ENCODE measurements at regions not wholly inside any gene's neighbourhood (a gene's known extent, or its start where the extent isn't known, plus 50 kb on each side); places are given as distances from the start of the nearest gene placed in this dataset.

GRCh38 chr14:62451221-62451620 is 594.0 kb downstream of the KCNH5 start:
- no peaks in the 10 kb centered on the region for H3K4me1 ChIP-seq (ENCODE audit: control insufficient read depth, insufficient read depth, low read length)
- TF ChIP-seq CTCF (IDR thresholded peaks at IDR 0.05) = no peak
- H3K4me3 ChIP-seq (ENCODE audit: low read length) = no peak overlapping the region
- H3K9me3 ChIP-seq (ENCODE audit: control insufficient read depth, insufficient read depth, low read length) = no peaks in the 10 kb centered on the region
- H3K27me3 ChIP-seq (ENCODE audit: control insufficient read depth, insufficient read depth, low read length) = no peaks in the 10 kb centered on the region
- Mint-ChIP-seq H3K27ac (no peak overlapping the region), H3K27me3 (ENCODE audit: low read depth in 2 of 2) (no peaks in the 10 kb centered on the region), H3K4me3 (no peak overlapping the region), H3K36me3 (no peaks in the 10 kb centered on the region), H3K4me1 (no peaks in the 10 kb centered on the region), H3K9me3 (peaks cover 8 to 12% of the 10 kb centered on the region in 2 donors)
- no peaks in the 10 kb centered on the region for H3K36me3 ChIP-seq (ENCODE audit: control insufficient read depth, insufficient read depth, low read length)
- intact Hi-C loops (cut with micrococcal nuclease) = no loop called here
- no peak for DNase-seq
- no peak overlapping the region for H3K27ac ChIP-seq (ENCODE audit: low read length)
- ATAC-seq = no peak
- 87% methylated on average over 3 of the region's 3 CpGs for WGBS (ENCODE audit: insufficient coverage)

- WGBS (ENCODE audit: insufficient coverage) = 91% methylated on average over 1 of the region's 2 CpGs
- DNase-seq (no peak), ATAC-seq (no peak)
- no peak overlapping the region for H3K4me3 ChIP-seq (ENCODE audit: low read length)
- Mint-ChIP-seq H3K9me3 (peaks cover 11 to 17% of the 10 kb centered on the region in 2 donors), H3K36me3 (no peaks in the 10 kb centered on the region), H3K27me3 (ENCODE audit: low read depth in 2 of 2) (no peaks in the 10 kb centered on the region), H3K27ac (no peak overlapping the region), H3K4me3 (no peak overlapping the region), H3K4me1 (no peaks in the 10 kb centered on the region)
- H3K9me3 ChIP-seq (ENCODE audit: control insufficient read depth, insufficient read depth, low read length) = no peaks in the 10 kb centered on the region
- no peak for TF ChIP-seq CTCF (IDR thresholded peaks at IDR 0.05)
- no peaks in the 10 kb centered on the region for H3K4me1 ChIP-seq (ENCODE audit: control insufficient read depth, insufficient read depth, low read length)
- no peak overlapping the region for H3K27ac ChIP-seq (ENCODE audit: low read length)
- intact Hi-C loops (cut with micrococcal nuclease) = no loop called here
- H3K27me3 ChIP-seq (ENCODE audit: control insufficient read depth, insufficient read depth, low read length) = no peaks in the 10 kb centered on the region
- H3K36me3 ChIP-seq (ENCODE audit: control insufficient read depth, insufficient read depth, low read length) = no peaks in the 10 kb centered on the region
These were observed 592.0 kb downstream of the KCNH5 start for GRCh38 chr14:62453226-62453625.

GRCh38 chr14:62455446-62455845 is 589.8 kb downstream of the KCNH5 start:
- Histone ChIP-seq H3K4me3 (ENCODE audit: low read length) (no peak overlapping the region), H3K27ac (ENCODE audit: low read length) (no peak overlapping the region), H3K27me3 (ENCODE audit: control insufficient read depth, insufficient read depth, low read length) (no peaks in the 10 kb centered on the region), H3K9me3 (ENCODE audit: control insufficient read depth, insufficient read depth, low read length) (no peaks in the 10 kb centered on the region), H3K36me3 (ENCODE audit: control insufficient read depth, insufficient read depth, low read length) (no peaks in the 10 kb centered on the region), H3K4me1 (ENCODE audit: control insufficient read depth, insufficient read depth, low read length) (no peaks in the 10 kb centered on the region)
- no peaks in the 10 kb centered on the region for H3K4me1 Mint-ChIP-seq
- H3K27me3 Mint-ChIP-seq (ENCODE audit: low read depth in 2 of 2) = no peaks in the 10 kb centered on the region
- no peak overlapping the region for H3K27ac Mint-ChIP-seq
- WGBS (ENCODE audit: insufficient coverage) = 92% methylated on average over 3 of the region's 3 CpGs
- no peaks in the 10 kb centered on the region for H3K36me3 Mint-ChIP-seq
- no peak overlapping the region for H3K4me3 Mint-ChIP-seq
- peaks cover 8 to 14% of the 10 kb centered on the region in 2 donors for H3K9me3 Mint-ChIP-seq
- no peak for TF ChIP-seq CTCF (IDR thresholded peaks at IDR 0.05)
- DNase-seq (no peak), ATAC-seq (no peak)
- intact Hi-C loops (cut with micrococcal nuclease) = no loop called here

- ATAC-seq (no peak), DNase-seq (no peak)
- Mint-ChIP-seq H3K9me3 (peaks cover 12 to 13% of the 10 kb centered on the region in 2 donors), H3K27me3 (ENCODE audit: low read depth in 2 of 2) (no peaks in the 10 kb centered on the region), H3K36me3 (no peaks in the 10 kb centered on the region), H3K4me3 (no peak overlapping the region), H3K4me1 (no peaks in the 10 kb centered on the region), H3K27ac (no peak overlapping the region)
- Histone ChIP-seq H3K27me3 (ENCODE audit: control insufficient read depth, insufficient read depth, low read length) (no peaks in the 10 kb centered on the region), H3K9me3 (ENCODE audit: control insufficient read depth, insufficient read depth, low read length) (no peaks in the 10 kb centered on the region), H3K27ac (ENCODE audit: low read length) (no peak overlapping the region), H3K4me3 (ENCODE audit: low read length) (no peak overlapping the region), H3K36me3 (ENCODE audit: control insufficient read depth, insufficient read depth, low read length) (no peaks in the 10 kb centered on the region), H3K4me1 (ENCODE audit: control insufficient read depth, insufficient read depth, low read length) (no peaks in the 10 kb centered on the region)
- intact Hi-C loops (cut with micrococcal nuclease) = no loop called here
- 88% methylated on average over 4 of the region's 4 CpGs for WGBS (ENCODE audit: insufficient coverage)
- TF ChIP-seq CTCF (IDR thresholded peaks at IDR 0.05) = no peak
These were observed 582.3 kb downstream of the KCNH5 start for GRCh38 chr14:62462988-62463387.

Measured in natural killer cell (primary cell).